Karpas-422 (cell line): ENCODE measurements at regions not wholly inside any gene's neighbourhood (a gene's known extent, or its start where the extent isn't known, plus 50 kb on each side); places are given as distances from the start of the nearest gene placed in this dataset.
"Not testable (repeated sequence)": the region's sequence is repeated elsewhere in the genome, so short reads cannot be mapped to it uniquely, and the experiment has no call there.

Experiments used
- DNase-seq: peaks from one replicate; pipeline ENCODE4 v3.0.0-alpha.2; 2015
- H2AFZ ChIP-seq: fragments of 200-600 bp; sonication (generic); 2 replicates; pipeline ENCODE4 v1.6.1; 2014; ENCODE audit warnings: antibody characterized with exemption, low read length, mixed read lengths
- H3K27ac ChIP-seq: fragments of 200-600 bp; sonication (generic); 2 replicates; pipeline ENCODE4 v1.5.1; 2014; ENCODE audit warnings: mild to moderate bottlenecking, low read length, moderate library complexity
- H3K27me3 ChIP-seq: fragments of 200-600 bp; sonication (generic); 2 replicates; pipeline ENCODE4 v1.6.1; 2014; ENCODE audit warnings: low read length, mixed read lengths
- H3K36me3 ChIP-seq: fragments of 200-600 bp; sonication (generic); 2 replicates; pipeline ENCODE4 v1.6.1; 2014; ENCODE audit warnings: low read length, mixed read lengths; ENCODE audit not compliant: insufficient read depth
- H3K4me1 ChIP-seq: fragments of 200-600 bp; sonication (generic); 2 replicates; pipeline ENCODE4 v1.6.1; 2014; ENCODE audit warnings: mild to moderate bottlenecking, low read length, mixed read lengths
- H3K4me2 ChIP-seq: fragments of 200-600 bp; sonication (generic); 2 replicates; pipeline ENCODE4 v1.6.1; 2014; ENCODE audit warnings: low read length, low read depth, mild to moderate bottlenecking; ENCODE audit not compliant: poor library complexity, severe bottlenecking
- H3K4me3 ChIP-seq: fragments of 200-600 bp; sonication (generic); 2 replicates; pipeline ENCODE4 v1.5.1; 2014; ENCODE audit warnings: mild to moderate bottlenecking, antibody characterized with exemption, low read length, mixed read lengths
- H3K79me2 ChIP-seq: fragments of 200-600 bp; sonication (generic); 2 replicates; pipeline ENCODE4 v1.6.1; 2014; ENCODE audit warnings: mild to moderate bottlenecking, low read length, mixed read lengths
- H3K9ac ChIP-seq: fragments of 200-600 bp; sonication (generic); 2 replicates; pipeline ENCODE4 v1.6.0; 2014; ENCODE audit warnings: low read length
- H3K9me2 ChIP-seq: fragments of 200-600 bp; sonication (generic), shearing (Covaris generic); replicated peaks from 2 replicates; pipeline ENCODE4 v1.6.0; 2014; ENCODE audit warnings: mild to moderate bottlenecking, low read length, moderate library complexity; ENCODE audit not compliant: insufficient read depth
- H3K9me3 ChIP-seq: fragments of 300-700, 200-600 bp; sonication (generic); 2 replicates; pipeline ENCODE4 v1.6.1; 2014; ENCODE audit warnings: low read length, mixed read lengths
- H4K20me1 ChIP-seq: fragments of 200-600 bp; sonication (generic); 2 replicates; pipeline ENCODE4 v1.6.1; 2014; ENCODE audit warnings: mild to moderate bottlenecking, antibody characterized with exemption, low read length, low read depth; ENCODE audit not compliant: insufficient read depth

GRCh38 chr2:219857751-219858150 lies 230.3 kb downstream of the SLC4A3 start:
- no peak overlapping the region for H3K4me2 ChIP-seq
- no peaks in the 10 kb centered on the region for H3K9me3 ChIP-seq
- H3K79me2 ChIP-seq: 0 out of 2 replicates have a peak, but pooled peaks cover 2% of the 10 kb centered on the region
- H3K27me3 ChIP-seq: no peaks in the 10 kb centered on the region
- H3K4me1 ChIP-seq: peaks cover 10% of the 10 kb centered on the region
- no peak overlapping the region for H3K4me3 ChIP-seq
- no peak overlapping the region for H3K27ac ChIP-seq
- no peak overlapping the region for H2AFZ ChIP-seq
- no peaks in the 10 kb centered on the region for H3K9me2 ChIP-seq
- no peak overlapping the region for H3K9ac ChIP-seq
- H3K36me3 ChIP-seq: no peaks in the 10 kb centered on the region
- no peak for DNase-seq
- H4K20me1 ChIP-seq: no peaks in the 10 kb centered on the region

- no peaks in the 10 kb centered on the region for H3K9me2 ChIP-seq
- 0 out of 2 replicates have a peak, but pooled peaks cover 2% of the 10 kb centered on the region for H3K79me2 ChIP-seq
- no peak overlapping the region for H3K27ac ChIP-seq
- H4K20me1 ChIP-seq: no peaks in the 10 kb centered on the region
- H3K36me3 ChIP-seq: no peaks in the 10 kb centered on the region
- H3K9ac ChIP-seq: no peak overlapping the region
- no peaks in the 10 kb centered on the region for H3K27me3 ChIP-seq
- no peak for DNase-seq
- H3K9me3 ChIP-seq: no peaks in the 10 kb centered on the region
- H3K4me1 ChIP-seq: peaks cover 10% of the 10 kb centered on the region
- no peak overlapping the region for H3K4me2 ChIP-seq
- no peak overlapping the region for H3K4me3 ChIP-seq
- H2AFZ ChIP-seq: no peak overlapping the region
Measured at GRCh38 chr2:219861307-219861706, 233.9 kb downstream of the SLC4A3 start.

- Histone ChIP-seq H3K9me3 (no peaks in the 10 kb centered on the region), H2AFZ (no peak overlapping the region), H3K4me2 (no peak overlapping the region), H3K79me2 (0 out of 2 replicates have a peak, but pooled peaks cover 2% of the 10 kb centered on the region), H3K27me3 (no peaks in the 10 kb centered on the region), H3K9me2 (no peaks in the 10 kb centered on the region), H4K20me1 (no peaks in the 10 kb centered on the region), H3K4me3 (no peak overlapping the region), H3K27ac (no peak overlapping the region), H3K9ac (no peak overlapping the region), H3K4me1 (peaks cover 10% of the 10 kb centered on the region), H3K36me3 (peaks cover 10% of the 10 kb centered on the region)
- no peak for DNase-seq
Measured at GRCh38 chr2:219864154-219864553, 236.7 kb downstream of the SLC4A3 start.

- Histone ChIP-seq H3K4me3 (no peak overlapping the region), H3K79me2 (no peaks in the 10 kb centered on the region), H3K27me3 (no peaks in the 10 kb centered on the region), H3K4me2 (no peak overlapping the region), H3K9me3 (no peaks in the 10 kb centered on the region), H3K9ac (no peak overlapping the region), H3K27ac (no peak overlapping the region), H3K4me1 (no peaks in the 10 kb centered on the region), H3K36me3 (peaks cover 10% of the 10 kb centered on the region), H4K20me1 (no peaks in the 10 kb centered on the region), H2AFZ (no peak overlapping the region), H3K9me2 (no peaks in the 10 kb centered on the region)
- no peak for DNase-seq
Measured at GRCh38 chr2:219868635-219869034, 241.2 kb downstream of the SLC4A3 start.

- no peaks in the 10 kb centered on the region for H3K4me1 ChIP-seq
- no peak overlapping the region for H3K9ac ChIP-seq
- no peak overlapping the region for H3K4me3 ChIP-seq
Measured at GRCh38 chr2:219870041-219870440, 242.6 kb downstream of the SLC4A3 start.

GRCh38 chr2:219871351-219871750 lies 243.9 kb downstream of the SLC4A3 start:
- H3K4me1 ChIP-seq: no peaks in the 10 kb centered on the region
- H3K36me3 ChIP-seq: peaks cover 10% of the 10 kb centered on the region
- no peaks in the 10 kb centered on the region for H4K20me1 ChIP-seq
- no peak overlapping the region for H3K27ac ChIP-seq
- no peak for DNase-seq
- no peak overlapping the region for H3K9ac ChIP-seq
- H2AFZ ChIP-seq: no peak overlapping the region
- H3K4me3 ChIP-seq: no peak overlapping the region
- H3K9me2 ChIP-seq: no peaks in the 10 kb centered on the region
- H3K4me2 ChIP-seq: no peak overlapping the region
- no peaks in the 10 kb centered on the region for H3K9me3 ChIP-seq
- no peaks in the 10 kb centered on the region for H3K27me3 ChIP-seq
- no peaks in the 10 kb centered on the region for H3K79me2 ChIP-seq

More at GRCh38 chr2:219870041-219870440, 242.6 kb downstream of the SLC4A3 start:
- H2AFZ ChIP-seq: no peak overlapping the region
- no peaks in the 10 kb centered on the region for H3K9me3 ChIP-seq
- DNase-seq: no peak
- H3K4me2 ChIP-seq: no peak overlapping the region
- no peaks in the 10 kb centered on the region for H3K27me3 ChIP-seq
- H3K27ac ChIP-seq: no peak overlapping the region
- H3K9me2 ChIP-seq: no peaks in the 10 kb centered on the region
- peaks cover 10% of the 10 kb centered on the region for H3K36me3 ChIP-seq
- no peaks in the 10 kb centered on the region for H3K79me2 ChIP-seq
- no peaks in the 10 kb centered on the region for H4K20me1 ChIP-seq

- no peak overlapping the region for H2AFZ ChIP-seq
- no peak overlapping the region for H3K4me2 ChIP-seq
- H3K9ac ChIP-seq: no peak overlapping the region
- no peak overlapping the region for H3K27ac ChIP-seq
- no peaks in the 10 kb centered on the region for H3K9me2 ChIP-seq
- 0 out of 2 replicates have a peak, but pooled peaks cover 5% of the 10 kb centered on the region for H3K36me3 ChIP-seq
- no peaks in the 10 kb centered on the region for H3K79me2 ChIP-seq
- no peak overlapping the region for H3K4me3 ChIP-seq
- H3K4me1 ChIP-seq: peaks cover 8% of the 10 kb centered on the region
- no peak for DNase-seq
- no peaks in the 10 kb centered on the region for H4K20me1 ChIP-seq
- no peaks in the 10 kb centered on the region for H3K9me3 ChIP-seq
- H3K27me3 ChIP-seq: no peaks in the 10 kb centered on the region
Measured at GRCh38 chr2:219875036-219875435, 247.6 kb downstream of the SLC4A3 start.

GRCh38 chr2:219875986-219876385 lies 248.6 kb downstream of the SLC4A3 start:
- not testable (repeated sequence) for DNase-seq, H3K4me1 ChIP-seq, H4K20me1 ChIP-seq, H2AFZ ChIP-seq, H3K4me3 ChIP-seq, H3K79me2 ChIP-seq, H3K9me3 ChIP-seq, H3K36me3 ChIP-seq, H3K9ac ChIP-seq, H3K4me2 ChIP-seq, H3K27me3 ChIP-seq, H3K27ac ChIP-seq, H3K9me2 ChIP-seq

- Histone ChIP-seq H3K4me3 (no peak overlapping the region), H3K9me2 (no peaks in the 10 kb centered on the region), H3K9ac (no peak overlapping the region), H2AFZ (no peak overlapping the region), H3K79me2 (no peaks in the 10 kb centered on the region), H3K27ac (no peak overlapping the region), H3K4me1 (peaks cover 8% of the 10 kb centered on the region), H3K9me3 (no peaks in the 10 kb centered on the region), H3K27me3 (no peaks in the 10 kb centered on the region), H3K4me2 (no peak overlapping the region), H4K20me1 (no peaks in the 10 kb centered on the region), H3K36me3 (0 out of 2 replicates have a peak, but pooled peaks cover 5% of the 10 kb centered on the region)
- no peak for DNase-seq
Measured at GRCh38 chr2:219876931-219877330, 249.5 kb downstream of the SLC4A3 start.
